Stimulated activated CD8-positive, alpha-beta memory T cell treated with anti-CD3 and anti-CD28 coated beads, Interleukin-15, amount 100 ng/mL, for 24 hours (primary cell): ENCODE measurements at regions not wholly inside any gene's neighbourhood (a gene's known extent, or its start where the extent isn't known, plus 50 kb on each side); places are given as distances from the start of the nearest gene placed in this dataset.

ENCODE experiments used
- DNase-seq: peaks from one replicate; pipeline ENCODE4 v3.0.0-alpha.2; 2020; ENCODE audit warnings: low read depth

- DNase-seq = no peak
Observed at GRCh38 chr12:93103154-93103553, 174.1 kb upstream of the EEA1 start.

GRCh38 chr12:93104535-93104934 is 175.4 kb upstream of the EEA1 start:
- no peak for DNase-seq

GRCh38 chr12:93106910-93107309 is 177.8 kb upstream of the EEA1 start:
- DNase-seq = no peak

GRCh38 chr12:93107514-93108312 is 178.6 kb upstream of the EEA1 start:
- DNase-seq = no peak

GRCh38 chr12:93108985-93109384 is 179.9 kb upstream of the EEA1 start:
- no peak for DNase-seq

- no peak for DNase-seq
Observed at GRCh38 chr12:93109551-93110203, 180.6 kb upstream of the EEA1 start.

- DNase-seq = no peak
Observed at GRCh38 chr12:93111773-93112172, 182.7 kb upstream of the EEA1 start.

GRCh38 chr12:93113317-93114006 is 184.4 kb upstream of the EEA1 start:
- DNase-seq = no peak

GRCh38 chr12:93115198-93115601 is 186.1 kb upstream of the EEA1 start:
- no peak for DNase-seq

- DNase-seq = no peak
Observed at GRCh38 chr12:93115646-93116045, 186.6 kb upstream of the EEA1 start.

GRCh38 chr12:93116632-93117031 is 187.5 kb upstream of the EEA1 start:
- no peak for DNase-seq

- DNase-seq = no peak
Observed at GRCh38 chr12:93121729-93122488, 192.8 kb upstream of the EEA1 start.

GRCh38 chr12:93122569-93123091 is 193.5 kb upstream of the EEA1 start:
- DNase-seq = no peak

- no peak for DNase-seq
Observed at GRCh38 chr12:93125126-93125525, 196.0 kb upstream of the EEA1 start.

GRCh38 chr12:93126069-93126474 is 197.0 kb upstream of the EEA1 start:
- no peak for DNase-seq

GRCh38 chr12:93127107-93127560 is 198.0 kb upstream of the EEA1 start:
- no peak for DNase-seq

- no peak for DNase-seq
Observed at GRCh38 chr12:93127582-93128331, 198.7 kb upstream of the EEA1 start.

- no peak for DNase-seq
Observed at GRCh38 chr12:93128332-93128707, 199.2 kb upstream of the EEA1 start.

- no peak for DNase-seq
Observed at GRCh38 chr12:93130366-93131054, 201.4 kb upstream of the EEA1 start.

GRCh38 chr12:93133361-93133760 is 204.3 kb upstream of the EEA1 start:
- no peak for DNase-seq
